SKM-1 (cell line): ENCODE measurements at regions not wholly inside any gene's neighbourhood (a gene's known extent, or its start where the extent isn't known, plus 50 kb on each side); places are given as distances from the start of the nearest gene placed in this dataset.

ENCODE experiments used
- DNase-seq: peaks from one replicate; lab custom pipeline; 2025; ENCODE audit not compliant: unreplicated experiment; lab: John Stamatoyannopoulos, UW

GRCh38 chr12:124415064-124415463, 120.2 kb downstream of the RFLNA start:
- no peak for DNase-seq

DNA sequence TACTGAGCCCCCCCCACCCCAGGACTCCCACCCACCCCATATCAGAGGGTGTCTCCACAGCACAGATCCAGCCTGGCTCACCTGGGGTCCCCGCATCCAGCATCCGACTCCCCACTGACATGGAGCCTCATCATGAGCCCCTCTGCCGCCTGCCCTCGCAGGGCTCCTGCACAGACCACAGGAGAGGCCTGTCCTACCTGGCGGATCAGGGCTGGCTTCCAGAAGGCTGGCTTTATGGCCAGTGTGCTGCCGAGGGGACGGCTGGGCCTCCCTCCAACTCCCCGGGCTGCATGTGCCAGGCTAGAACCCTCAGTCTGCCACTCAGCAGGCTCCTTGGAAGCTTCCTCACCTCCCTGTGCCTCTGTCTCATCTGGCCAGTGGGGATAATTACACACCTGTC, 119.0 kb downstream of the RFLNA start:
- no peak for DNase-seq

GRCh38 chr12:124413401-124413800, 118.5 kb downstream of the RFLNA start:
- no peak for DNase-seq

GRCh38 chr12:124412646-124413015, 117.7 kb downstream of the RFLNA start:
- no peak for DNase-seq

DNA sequence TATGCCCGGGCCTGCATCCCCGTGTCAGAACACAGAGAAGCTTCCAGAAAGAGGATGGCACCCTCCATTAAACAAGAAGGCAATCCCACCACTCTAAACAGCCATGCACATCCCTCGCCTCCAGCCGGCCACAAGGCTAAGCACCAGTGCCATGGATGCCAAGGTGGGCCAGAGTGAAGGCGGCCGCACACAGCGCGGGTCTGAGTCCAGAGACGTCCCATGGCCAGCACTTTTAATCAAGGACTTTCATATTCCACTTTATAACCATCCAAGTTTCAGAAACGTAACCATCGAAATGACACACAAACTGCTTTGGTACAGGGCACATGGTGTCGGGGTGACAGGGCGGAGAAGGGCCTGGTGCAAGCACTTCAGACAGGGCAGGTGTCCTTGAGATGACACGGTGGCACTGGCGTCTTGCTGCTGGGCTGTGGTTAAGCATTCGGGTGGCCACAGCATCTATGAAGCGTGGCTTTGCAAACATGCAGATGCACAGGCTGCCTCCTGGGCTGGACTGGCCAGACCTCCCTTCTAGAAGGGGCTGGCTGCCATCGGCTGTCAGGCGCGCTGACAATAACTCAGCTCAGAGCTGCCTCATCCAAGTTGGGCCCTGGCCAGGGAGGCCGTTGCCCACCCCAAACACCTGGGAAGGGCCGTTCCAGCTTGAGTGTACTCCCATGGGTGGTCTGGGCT, 117.2 kb downstream of the RFLNA start:
- no peak for DNase-seq

DNA sequence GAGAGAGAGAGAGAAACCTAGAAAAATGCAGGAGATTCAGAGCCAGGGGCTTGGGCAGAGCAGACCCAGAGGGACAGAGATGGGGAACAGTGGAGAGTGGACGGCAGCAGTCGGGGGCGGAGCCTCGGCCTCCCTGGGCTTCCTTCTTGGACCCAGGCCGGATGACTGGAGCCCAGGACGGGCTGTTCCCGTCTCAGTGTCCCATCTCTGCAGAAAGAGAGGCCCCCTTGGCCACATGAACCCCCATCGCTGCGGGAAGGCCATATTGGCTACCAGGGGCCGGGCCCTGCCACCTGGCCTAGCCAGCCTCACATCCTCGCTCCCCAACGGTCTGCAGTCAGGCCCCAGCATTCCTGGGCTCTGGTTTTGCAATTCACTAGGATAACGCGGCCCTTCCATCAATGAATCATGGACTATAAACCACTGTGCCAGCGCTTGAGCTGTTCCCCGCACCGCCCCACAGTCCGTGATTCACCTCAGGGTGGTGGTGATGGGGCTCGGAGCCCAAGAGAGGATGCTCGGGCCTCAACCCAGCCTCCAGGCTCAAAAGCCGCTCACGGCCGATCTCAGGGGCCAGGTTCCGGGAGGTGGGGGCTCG, 116.5 kb downstream of the RFLNA start:
- DNase-seq: no peak

DNA sequence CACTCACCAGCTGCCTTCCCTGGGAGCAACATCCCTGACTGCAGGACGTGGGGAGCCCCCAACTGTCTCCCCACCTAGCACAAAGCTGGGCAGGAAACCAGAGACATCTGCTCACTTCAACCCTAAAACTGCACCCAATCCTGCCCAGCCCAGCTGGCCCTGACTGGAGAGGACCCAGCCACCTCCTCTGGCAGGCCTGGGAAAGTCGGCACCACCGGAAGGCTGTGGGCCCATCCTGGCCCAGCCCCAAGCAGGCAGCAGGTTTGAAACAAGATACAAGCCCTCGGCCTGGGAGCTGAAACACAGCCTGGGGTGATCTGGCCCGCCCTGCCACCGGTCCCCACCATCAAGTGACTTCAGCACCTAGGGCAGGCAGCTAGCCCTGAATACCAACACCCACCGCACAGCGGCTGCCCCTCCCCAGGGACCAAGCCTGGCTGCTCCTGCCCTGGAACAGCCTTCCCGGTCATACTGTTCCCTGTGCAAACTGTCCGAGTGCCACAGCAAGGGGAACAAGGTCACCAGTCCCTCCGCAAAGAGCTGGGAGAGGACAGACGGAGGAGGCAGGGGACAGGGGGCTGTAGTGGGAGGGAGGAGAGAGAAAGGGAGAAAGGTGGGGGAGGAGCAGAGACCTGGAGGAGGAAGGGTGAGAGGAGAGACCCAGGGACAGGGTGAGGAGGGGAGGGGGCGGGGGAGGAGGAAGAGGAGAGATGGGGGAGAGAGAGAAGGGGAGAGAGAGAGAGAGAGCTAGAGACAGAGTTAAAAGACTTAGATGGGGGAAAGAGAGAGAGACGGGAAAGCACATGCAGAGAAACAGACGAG, 115.7 kb downstream of the RFLNA start:
- no peak for DNase-seq

- no peak for DNase-seq
Observed at GRCh38 chr12:124408822-124409517, 114.1 kb downstream of the RFLNA start.

- no peak for DNase-seq
Observed at GRCh38 chr12:124407074-124407473, 112.2 kb downstream of the RFLNA start.

GRCh38 chr12:124406043-124406442, 111.2 kb downstream of the RFLNA start:
- DNase-seq: no peak

DNA sequence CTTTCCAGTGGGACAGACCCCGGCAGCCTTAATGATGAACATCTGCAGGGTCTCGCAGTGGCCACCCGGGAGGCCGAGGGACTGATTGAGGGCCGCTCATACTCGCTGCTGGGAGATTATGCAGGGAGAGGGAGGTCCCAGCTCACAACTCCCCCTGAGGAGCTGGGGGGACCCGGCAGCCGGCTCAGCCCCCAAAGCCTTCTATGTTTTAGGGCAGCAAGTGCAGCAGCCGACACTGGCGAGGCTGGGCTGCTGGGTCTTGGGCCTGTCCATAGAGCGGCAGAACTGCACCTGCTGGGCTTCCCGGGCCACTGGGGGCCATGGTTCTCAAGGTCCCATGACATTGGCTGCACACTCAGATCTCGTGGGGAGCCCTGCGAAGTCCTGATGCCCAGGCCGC, 110.7 kb downstream of the RFLNA start:
- DNase-seq: no peak

DNA sequence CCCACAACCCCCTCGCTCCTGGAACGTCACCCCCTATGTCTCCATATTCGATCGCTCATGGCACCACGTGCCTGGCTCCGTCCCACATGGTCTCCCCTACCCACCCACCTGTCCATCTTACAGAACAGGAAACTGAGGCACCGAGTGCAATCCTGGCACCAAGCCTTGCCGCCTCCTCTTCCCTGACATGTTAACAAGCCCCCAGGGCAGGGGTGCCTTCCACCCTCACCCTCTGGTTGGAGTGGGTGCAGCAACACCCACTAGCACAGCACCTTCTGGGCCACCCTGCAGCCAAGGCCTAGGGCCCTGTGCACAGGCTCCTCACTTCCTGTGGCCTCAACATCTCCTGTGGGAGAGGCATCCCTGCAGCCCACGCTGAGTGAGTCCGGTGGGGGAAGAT, 110.3 kb downstream of the RFLNA start:
- no peak for DNase-seq

DNA sequence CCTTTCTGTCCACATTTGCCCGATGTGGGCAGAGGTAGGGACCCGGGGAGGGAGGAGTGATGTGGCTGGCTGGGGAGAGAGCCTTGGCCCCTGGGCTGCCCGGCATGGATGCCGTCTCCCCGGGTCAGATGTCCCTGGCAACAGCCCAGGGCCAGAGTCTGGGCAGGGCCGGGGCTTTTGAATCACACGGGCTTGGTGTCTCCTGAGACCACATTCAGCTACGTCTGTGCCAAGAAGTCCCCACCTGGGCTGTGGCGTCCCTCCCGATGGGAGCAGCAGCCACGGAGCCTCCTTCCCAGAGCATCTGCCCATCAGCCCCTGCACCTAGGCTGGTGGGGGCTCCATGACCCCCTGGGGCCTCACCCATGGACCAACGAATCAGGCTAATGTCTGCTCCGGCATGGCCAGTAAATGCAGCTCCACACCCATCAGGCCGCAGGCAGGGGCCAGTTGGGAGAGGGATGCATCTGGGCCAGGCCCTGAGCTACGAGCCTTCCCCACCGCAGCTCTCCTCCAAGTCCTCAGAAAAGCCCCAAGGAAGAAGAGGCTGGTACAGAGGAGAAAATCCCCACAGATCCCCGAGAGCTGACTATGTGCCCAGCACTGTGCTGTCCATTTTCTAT, 109.4 kb downstream of the RFLNA start:
- DNase-seq: no peak

GRCh38 chr12:124403273-124403672, 108.4 kb downstream of the RFLNA start:
- no peak for DNase-seq

GRCh38 chr12:124402248-124403066, 107.6 kb downstream of the RFLNA start:
- DNase-seq: no peak

- DNase-seq: no peak
Observed at GRCh38 chr12:124401704-124402221, 106.9 kb downstream of the RFLNA start.

GRCh38 chr12:124400124-124400523, 105.2 kb downstream of the RFLNA start:
- DNase-seq: no peak

DNA sequence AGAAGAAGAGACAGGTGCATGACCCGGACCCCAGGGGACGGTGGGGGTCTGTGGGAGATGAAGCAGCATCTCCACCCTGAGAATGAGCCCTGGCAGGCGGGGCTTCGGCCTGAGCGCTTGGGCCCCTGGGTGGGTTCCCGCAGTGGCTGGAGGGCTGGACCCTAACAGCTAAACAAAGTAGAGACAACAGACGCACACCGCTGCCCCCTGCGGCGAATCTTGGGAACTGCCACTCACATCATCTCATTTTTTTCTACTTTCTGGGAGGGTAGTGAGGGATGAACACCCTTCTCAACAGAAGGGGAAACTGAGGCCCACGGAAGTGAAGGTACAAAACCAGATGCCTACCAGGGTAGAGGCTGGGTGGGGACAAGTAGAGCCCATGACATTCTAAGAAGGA, 104.7 kb downstream of the RFLNA start:
- no peak for DNase-seq

GRCh38 chr12:124398578-124399227, 103.8 kb downstream of the RFLNA start:
- DNase-seq: no peak
